MCF 10A (cell line): ENCODE measurements at regions not wholly inside any gene's neighbourhood (a gene's known extent, or its start where the extent isn't known, plus 50 kb on each side); places are given as distances from the start of the nearest gene placed in this dataset.
"Not testable (repeated sequence)": the region's sequence is repeated elsewhere in the genome, so short reads cannot be mapped to it uniquely, and the experiment has no call there.

Experiments
- BruUV-seq: library from RNA; stranded (reverse); fragments of 400-500 nt; replicated peaks from 2 replicates; lab custom pipeline; 2021; lab: Mats Ljungman, UMichigan
- CTCF ChIA-PET: fragments of 300-600 bp; sonication (Branson Sonifier 250); formaldehyde crosslinking; extraction: SDS; loops from one replicate; lab custom pipeline; 2021; ENCODE audit warnings: antibody characterized with exemption, inconsistent platforms; lab: Yijun Ruan, JAX
- POLR2A ChIA-PET: fragments of 300-600, 350-650 bp; sonication (Branson Sonifier 250); formaldehyde crosslinking; extraction: SDS; loops from one replicate; lab custom pipeline; 2020; ENCODE audit warnings: antibody characterized with exemption, inconsistent platforms; lab: Yijun Ruan, JAX
- DNase-seq: peaks from one replicate; pipeline ENCODE4 v3.0.0-alpha.2; 2018; ENCODE audit not compliant: unreplicated experiment
- H3K27ac Mint-ChIP-seq: one replicate; pipeline ENCODE4 v1.8.0; 2022; ENCODE audit warnings: mild to moderate bottlenecking, low read depth, mixed read lengths; ENCODE audit not compliant: unreplicated experiment
- H3K27me3 Mint-ChIP-seq: one replicate; pipeline ENCODE4 v1.8.0; 2022; ENCODE audit warnings: mixed read lengths; ENCODE audit not compliant: insufficient read depth, unreplicated experiment
- H3K36me3 Mint-ChIP-seq: one replicate; pipeline ENCODE4 v1.8.0; 2022; ENCODE audit warnings: mild to moderate bottlenecking, moderate library complexity, mixed read lengths; ENCODE audit not compliant: insufficient read depth, unreplicated experiment
- H3K4me1 Mint-ChIP-seq: one replicate; pipeline ENCODE4 v1.8.0; 2022; ENCODE audit warnings: mixed read lengths; ENCODE audit not compliant: insufficient read depth, unreplicated experiment
- H3K4me3 Mint-ChIP-seq: one replicate; pipeline ENCODE4 v1.8.0; 2022; ENCODE audit warnings: mild to moderate bottlenecking, moderate library complexity, mixed read lengths; ENCODE audit not compliant: unreplicated experiment
- H3K9me3 Mint-ChIP-seq: one replicate; pipeline ENCODE4 v1.8.0; 2022; ENCODE audit warnings: mixed read lengths; ENCODE audit not compliant: unreplicated experiment
- CTCF ChIP-seq: fragments of 200-600 bp; IDR thresholded peaks from one replicate; pipeline ENCODE4 v1.8.0; 2022; ENCODE audit warnings: antibody characterized with exemption, mild to moderate bottlenecking; ENCODE audit not compliant: unreplicated experiment
- intact Hi-C: fragments of 100-400 bp; cut with micrococcal nuclease; formaldehyde crosslinking; loops from 2 replicates; pipeline ENCODE4 v1.14.1; 2022

DNA sequence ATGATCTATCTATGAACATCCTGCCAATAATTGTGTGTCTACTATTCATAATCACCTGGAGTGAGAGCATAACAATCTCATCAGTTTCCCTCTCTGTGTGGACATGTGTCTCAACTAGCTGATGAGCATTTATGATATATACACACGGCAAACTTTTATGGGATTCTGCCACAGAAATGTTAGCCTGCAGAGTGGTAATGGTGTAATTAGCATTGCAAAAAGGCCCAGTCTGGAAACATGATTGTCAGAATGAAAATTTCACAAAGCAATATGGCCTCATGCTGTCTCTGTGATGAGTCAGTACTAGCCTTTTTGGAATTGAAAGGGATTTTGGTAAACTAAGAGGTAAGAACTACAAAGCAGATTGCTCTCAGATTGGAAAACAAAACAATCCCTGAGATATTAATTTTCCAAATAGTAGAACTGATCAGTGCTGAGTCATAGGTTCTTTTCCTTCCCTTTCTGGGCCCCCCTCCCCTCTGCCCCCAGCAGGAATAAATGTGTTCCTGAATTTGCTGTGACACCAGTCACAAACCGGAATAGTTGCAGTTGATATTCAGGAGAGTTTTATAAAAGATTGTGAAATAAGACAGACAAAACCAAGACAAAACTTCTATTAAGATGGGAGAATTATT lies 189.2 kb downstream of the OSR1 start:
- no peak for TF ChIP-seq CTCF
- H3K27me3 Mint-ChIP-seq = no peaks in the 10 kb centered on the region
- no peak overlapping the region for H3K4me3 Mint-ChIP-seq
- no peaks in the 10 kb centered on the region for H3K4me1 Mint-ChIP-seq
- ChIA-PET POLR2A (interaction anchor here (0.6 kb wide), 1 partner anchor 65 kb away, joined by 3 read pairs; no protein-coding TSS in a partner anchor), CTCF (interaction anchor here (0.7 to 1.0 kb wide), 2 partner anchors 13 to 66 kb away, joined by 3 to 4 read pairs; no protein-coding TSS in a partner anchor)
- DNase-seq = no peak
- no TSS peak for BruUV-seq
- intact Hi-C loops = no loop called here
- H3K27ac Mint-ChIP-seq = no peak overlapping the region
- H3K36me3 Mint-ChIP-seq = no peaks in the 10 kb centered on the region
- H3K9me3 Mint-ChIP-seq = no peaks in the 10 kb centered on the region

DNA sequence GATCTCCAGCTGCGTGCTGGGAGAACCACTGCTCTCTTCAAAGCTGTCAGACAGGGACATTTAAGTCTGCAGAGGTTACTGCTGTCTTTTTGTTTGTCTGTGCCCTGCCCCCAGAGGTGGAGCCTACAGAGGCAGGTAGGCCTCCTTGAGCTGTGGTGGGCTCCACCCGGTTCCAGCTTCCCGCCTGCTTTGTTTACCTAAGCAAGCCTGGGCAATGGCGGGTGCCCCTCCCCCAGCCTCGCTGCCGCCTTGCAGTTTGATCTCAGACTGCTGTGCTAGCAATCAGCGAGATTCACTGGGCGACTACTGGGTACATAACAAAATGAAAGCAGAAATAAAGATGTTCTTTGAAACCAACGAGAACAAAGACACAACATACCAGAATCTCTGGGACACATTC lies 194.3 kb downstream of the OSR1 start:
- H3K27me3 Mint-ChIP-seq, H3K4me3 Mint-ChIP-seq, BruUV-seq, intact Hi-C loops, DNase-seq, H3K36me3 Mint-ChIP-seq, H3K27ac Mint-ChIP-seq, H3K9me3 Mint-ChIP-seq, CTCF ChIA-PET, POLR2A ChIA-PET, H3K4me1 Mint-ChIP-seq: not testable (repeated sequence)

DNA sequence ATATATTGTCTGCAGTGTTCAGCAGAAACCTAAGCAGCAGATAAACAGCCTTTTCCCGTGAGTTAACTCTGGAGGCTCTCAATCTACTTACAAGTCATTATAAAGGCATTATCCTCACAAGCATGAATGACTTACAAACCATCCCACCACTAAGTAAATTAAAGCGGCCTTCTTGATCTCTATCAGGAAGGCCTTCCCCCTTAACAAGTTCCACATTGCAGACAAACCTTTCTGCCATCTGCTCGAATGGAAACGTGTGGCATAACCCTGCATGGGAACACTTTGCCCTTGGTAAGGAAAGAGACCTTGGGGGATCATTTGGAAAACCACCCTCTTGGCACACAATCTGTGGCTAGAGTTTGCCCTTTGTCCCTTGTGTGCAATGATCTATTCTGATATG lies 199.5 kb downstream of the OSR1 start:
- no peak overlapping the region for H3K4me3 Mint-ChIP-seq
- TF ChIP-seq CTCF = no peak
- no peaks in the 10 kb centered on the region for H3K27me3 Mint-ChIP-seq
- no peak for DNase-seq
- no TSS peak for BruUV-seq
- H3K4me1 Mint-ChIP-seq = no peaks in the 10 kb centered on the region
- peaks cover 9% of the 10 kb centered on the region for H3K9me3 Mint-ChIP-seq
- ChIA-PET POLR2A (interaction anchor here (0.6 kb wide), 1 partner anchor 646 kb away, joined by 3 read pairs; no protein-coding TSS in a partner anchor), CTCF (interaction anchor here (0.5 kb wide), 2 partner anchors 888 to 934 kb away, joined by 3 read pairs; no protein-coding TSS in a partner anchor)
- intact Hi-C loops = no loop called here
- H3K36me3 Mint-ChIP-seq = peaks cover 12% of the 10 kb centered on the region
- H3K27ac Mint-ChIP-seq = no peak overlapping the region

DNA sequence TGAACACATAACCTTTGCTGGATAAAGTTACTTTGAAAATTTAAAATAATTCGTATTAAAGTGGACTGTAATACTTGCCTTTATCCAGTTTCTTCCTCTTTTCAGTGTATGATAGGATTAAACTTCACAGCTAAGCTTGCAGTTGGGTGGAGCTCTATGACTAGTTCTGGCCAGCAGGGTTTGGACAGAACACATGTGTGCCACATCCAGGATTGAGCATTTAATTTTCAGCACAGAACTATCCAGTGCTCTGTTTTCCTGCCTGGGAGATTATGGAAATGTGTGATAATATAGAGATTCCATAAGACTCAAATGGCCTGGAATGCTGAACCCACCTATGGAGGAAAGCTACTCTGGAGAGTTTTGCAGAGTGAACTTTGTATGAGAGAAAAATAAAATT lies 200.2 kb downstream of the OSR1 start:
- CTCF ChIA-PET = interaction anchor here (0.6 kb wide), 1 partner anchor 304 kb away, joined by 3 read pairs; no protein-coding TSS in a partner anchor
- Mint-ChIP-seq H3K4me1 (no peaks in the 10 kb centered on the region), H3K27me3 (no peaks in the 10 kb centered on the region), H3K27ac (no peak overlapping the region), H3K4me3 (no peak overlapping the region), H3K36me3 (peaks cover 12% of the 10 kb centered on the region), H3K9me3 (peaks cover 9% of the 10 kb centered on the region)
- DNase-seq = no peak
- BruUV-seq = no TSS peak
- POLR2A ChIA-PET = interaction anchor here (1.2 kb wide), 1 partner anchor 189 kb away, joined by 4 read pairs; no protein-coding TSS in a partner anchor
- intact Hi-C loops = no loop called here
- TF ChIP-seq CTCF = no peak
